ENCODE measurements at regions not wholly inside any gene's neighbourhood (a gene's known extent, or its start where the extent isn't known, plus 50 kb on each side); places are given as distances from the start of the nearest gene placed in this dataset.

- DNase-seq (ENCODE audit: low spot score), result no peak
Measured at GRCh38 chr1:191145834-191146233, 668.2 kb upstream of the BRINP3 start.

GRCh38 chr1:191151321-191151807 lies 673.7 kb upstream of the BRINP3 start:
- no peak for DNase-seq (ENCODE audit: low spot score)

GRCh38 chr1:191152776-191153175 lies 675.1 kb upstream of the BRINP3 start:
- no peak for DNase-seq (ENCODE audit: low spot score)

- no peak for DNase-seq (ENCODE audit: low spot score)
Measured at GRCh38 chr1:191155178-191155577, 677.5 kb upstream of the BRINP3 start.

GRCh38 chr1:191160837-191161236 lies 683.2 kb upstream of the BRINP3 start:
- no peak for DNase-seq (ENCODE audit: low spot score)

GRCh38 chr1:191162762-191163161 lies 685.1 kb upstream of the BRINP3 start:
- DNase-seq (ENCODE audit: low spot score), result no peak

GRCh38 chr1:191163621-191164020 lies 686.0 kb upstream of the BRINP3 start:
- DNase-seq (ENCODE audit: low spot score), result no peak

- no peak for DNase-seq (ENCODE audit: low spot score)
Measured at GRCh38 chr1:191174298-191174697, 696.6 kb upstream of the BRINP3 start.

GRCh38 chr1:191176131-191176530 lies 698.5 kb upstream of the BRINP3 start:
- DNase-seq (ENCODE audit: low spot score), result no peak

- no peak for DNase-seq (ENCODE audit: low spot score)
Measured at GRCh38 chr1:191206513-191207207, 729.0 kb upstream of the BRINP3 start.

GRCh38 chr1:191222206-191222605 lies 744.5 kb upstream of the BRINP3 start:
- DNase-seq (ENCODE audit: low spot score), result no peak

- DNase-seq (ENCODE audit: low spot score), result no peak
Measured at GRCh38 chr1:191240925-191241324, 763.3 kb upstream of the BRINP3 start.

- no peak for DNase-seq (ENCODE audit: low spot score)
Measured at GRCh38 chr1:191255354-191256054, 777.8 kb upstream of the BRINP3 start.

GRCh38 chr1:191256917-191257316 lies 779.3 kb upstream of the BRINP3 start:
- no peak for DNase-seq (ENCODE audit: low spot score)

- no peak for DNase-seq (ENCODE audit: low spot score)
Measured at GRCh38 chr1:191260056-191260455, 782.4 kb upstream of the BRINP3 start.

- DNase-seq (ENCODE audit: low spot score), result no peak
Measured at GRCh38 chr1:191261111-191261510, 783.4 kb upstream of the BRINP3 start.

- DNase-seq (ENCODE audit: low spot score), result no peak
Measured at GRCh38 chr1:191279266-191279800, 801.7 kb upstream of the BRINP3 start.

- DNase-seq (ENCODE audit: low spot score), result no peak
Measured at GRCh38 chr1:191284175-191284574, 806.5 kb upstream of the BRINP3 start.

- peak; percentile 31 for DNase-seq (ENCODE audit: low spot score)
Measured at GRCh38 chr1:191290441-191290840, 812.8 kb upstream of the BRINP3 start.

- no peak for DNase-seq (ENCODE audit: low spot score)
Measured at GRCh38 chr1:191305370-191305769, 827.7 kb upstream of the BRINP3 start.

GRCh38 chr1:191306916-191307315 lies 829.3 kb upstream of the BRINP3 start:
- DNase-seq (ENCODE audit: low spot score), result no peak

GRCh38 chr1:191320062-191320461 lies 838.2 kb upstream of the RGS18 start:
- DNase-seq (ENCODE audit: low spot score), result no peak

GRCh38 chr1:191327868-191328267 lies 830.4 kb upstream of the RGS18 start:
- no peak for DNase-seq (ENCODE audit: low spot score)

All from SK-N-DZ (cell line).